HG03439 (cell line): ENCODE measurements at regions not wholly inside any gene's neighbourhood (a gene's known extent, or its start where the extent isn't known, plus 50 kb on each side); places are given as distances from the start of the nearest gene placed in this dataset.

Experiments
- ATAC-seq: cut with Tn5 transposase; IDR thresholded peaks from one replicate; pipeline ENCODE4 v1.9.1; 2021; ENCODE audit warnings: mild to moderate bottlenecking, moderate library complexity; ENCODE audit not compliant: unreplicated experiment

GRCh38 chr7:41312235-41312634 is 390.7 kb downstream of the INHBA start:
- no peak for ATAC-seq

- no peak for ATAC-seq
These were observed 391.6 kb downstream of the INHBA start for GRCh38 chr7:41311301-41311700.

GRCh38 chr7:41306486-41306885 is 396.4 kb downstream of the INHBA start:
- ATAC-seq: no peak

- ATAC-seq: no peak
These were observed 397.9 kb downstream of the INHBA start for GRCh38 chr7:41305001-41305400.

GRCh38 chr7:41303709-41304108 is 399.2 kb downstream of the INHBA start:
- ATAC-seq: no peak

- ATAC-seq: no peak
These were observed 404.5 kb downstream of the INHBA start for GRCh38 chr7:41298409-41298808.

GRCh38 chr7:41297166-41297565 is 405.7 kb downstream of the INHBA start:
- ATAC-seq: no peak

GRCh38 chr7:41295455-41295815 is 407.5 kb downstream of the INHBA start:
- ATAC-seq: no peak

GRCh38 chr7:41294556-41295454 is 408.1 kb downstream of the INHBA start:
- ATAC-seq: no peak

- ATAC-seq: no peak
These were observed 410.4 kb downstream of the INHBA start for GRCh38 chr7:41292487-41292886.

GRCh38 chr7:41287559-41288335 is 415.1 kb downstream of the INHBA start:
- no peak for ATAC-seq

- no peak for ATAC-seq
These were observed 422.4 kb downstream of the INHBA start for GRCh38 chr7:41280491-41280890.

- no peak for ATAC-seq
These were observed 425.3 kb downstream of the INHBA start for GRCh38 chr7:41277561-41277960.

- ATAC-seq: no peak
These were observed 427.6 kb downstream of the INHBA start for GRCh38 chr7:41275255-41275654.

GRCh38 chr7:41274179-41274578 is 428.7 kb downstream of the INHBA start:
- ATAC-seq: no peak

GRCh38 chr7:41272664-41273063 is 430.2 kb downstream of the INHBA start:
- no peak for ATAC-seq

- no peak for ATAC-seq
These were observed 434.0 kb downstream of the INHBA start for GRCh38 chr7:41268878-41269277.

- ATAC-seq: no peak
These were observed 441.8 kb downstream of the INHBA start for GRCh38 chr7:41261080-41261479.

GRCh38 chr7:41257660-41258059 is 445.2 kb downstream of the INHBA start:
- no peak for ATAC-seq

- ATAC-seq: no peak
These were observed 446.5 kb downstream of the INHBA start for GRCh38 chr7:41256186-41256945.

- ATAC-seq: no peak
These were observed 447.2 kb downstream of the INHBA start for GRCh38 chr7:41255716-41256115.
